Suprapubic skin (tissue), 3 donors: ENCODE measurements at regions not wholly inside any gene's neighbourhood (a gene's known extent, or its start where the extent isn't known, plus 50 kb on each side); places are given as distances from the start of the nearest gene placed in this dataset.
"Not testable (repeated sequence)": the region's sequence is repeated elsewhere in the genome, so short reads cannot be mapped to it uniquely, and the experiment has no call there.

Experiments used
- POLR2A ChIP-seq, 2 donors: fragments of 450-650 bp; IDR thresholded peaks; one replicate each; pipeline ENCODE4 v1.6.1; 2017; ENCODE audit warnings: antibody characterized with exemption in 2 of 2, mild to moderate bottlenecking in 2 of 2, moderate library complexity in 2 of 2
- TF ChIP-seq, protein P1 (sequence below), 2 donors: fragments of 200-600 bp in 1 of 2; fragments of 450-650 bp in 1 of 2; sonication (generic) in 1 of 2; IDR thresholded peaks; one replicate each; pipeline ENCODE4 v1.5.1; 2016 to 2019; ENCODE audit warnings: antibody characterized with exemption in 2 of 2, mild to moderate bottlenecking in 1 of 2, moderate library complexity in 1 of 2

DNA sequence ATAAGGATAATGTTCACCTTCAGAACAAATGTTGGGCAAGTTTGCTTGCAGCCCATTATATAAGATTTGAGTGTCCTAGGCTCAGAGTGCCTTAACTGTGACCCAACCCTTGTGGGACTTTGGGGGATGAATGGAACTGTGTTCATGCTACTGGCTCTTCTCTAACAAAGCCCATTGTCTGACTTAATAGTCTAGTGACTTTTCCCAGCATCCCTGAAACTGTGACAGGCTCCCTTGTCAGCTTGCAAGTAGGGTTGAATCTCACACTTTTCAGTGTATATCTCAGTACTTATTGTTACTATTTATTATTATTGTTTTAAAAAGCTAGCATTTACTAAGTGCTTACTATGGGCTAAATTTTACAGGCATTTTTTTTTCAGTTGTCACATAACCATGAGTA, 1488.2 kb downstream of the KHDRBS2 start:
- TF ChIP-seq, protein P1, sequence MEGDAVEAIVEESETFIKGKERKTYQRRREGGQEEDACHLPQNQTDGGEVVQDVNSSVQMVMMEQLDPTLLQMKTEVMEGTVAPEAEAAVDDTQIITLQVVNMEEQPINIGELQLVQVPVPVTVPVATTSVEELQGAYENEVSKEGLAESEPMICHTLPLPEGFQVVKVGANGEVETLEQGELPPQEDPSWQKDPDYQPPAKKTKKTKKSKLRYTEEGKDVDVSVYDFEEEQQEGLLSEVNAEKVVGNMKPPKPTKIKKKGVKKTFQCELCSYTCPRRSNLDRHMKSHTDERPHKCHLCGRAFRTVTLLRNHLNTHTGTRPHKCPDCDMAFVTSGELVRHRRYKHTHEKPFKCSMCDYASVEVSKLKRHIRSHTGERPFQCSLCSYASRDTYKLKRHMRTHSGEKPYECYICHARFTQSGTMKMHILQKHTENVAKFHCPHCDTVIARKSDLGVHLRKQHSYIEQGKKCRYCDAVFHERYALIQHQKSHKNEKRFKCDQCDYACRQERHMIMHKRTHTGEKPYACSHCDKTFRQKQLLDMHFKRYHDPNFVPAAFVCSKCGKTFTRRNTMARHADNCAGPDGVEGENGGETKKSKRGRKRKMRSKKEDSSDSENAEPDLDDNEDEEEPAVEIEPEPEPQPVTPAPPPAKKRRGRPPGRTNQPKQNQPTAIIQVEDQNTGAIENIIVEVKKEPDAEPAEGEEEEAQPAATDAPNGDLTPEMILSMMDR (IDR thresholded peaks at IDR 0.05), result not testable (repeated sequence)
- not testable (repeated sequence) for TF ChIP-seq POLR2A (IDR thresholded peaks at IDR 0.05)
